Panc1 (cell line): ENCODE measurements at regions not wholly inside any gene's neighbourhood (a gene's known extent, or its start where the extent isn't known, plus 50 kb on each side); places are given as distances from the start of the nearest gene placed in this dataset.

Source experiments
- ATAC-seq: fragments of 200-7000 bp; cut with Tn5 transposase; 2 replicates; pipeline ENCODE4 v1.9.1; 2020; ENCODE audit warnings: mild to moderate bottlenecking, moderate library complexity
- BruUV-seq: library from RNA; stranded (reverse); fragments of 400-500 nt; replicated peaks from 2 replicates; lab custom pipeline; 2021; lab: Mats Ljungman, UMichigan
- CTCF ChIA-PET: fragments of 300-600 bp; sonication (Branson Sonifier 250); formaldehyde crosslinking; loops from one replicate; lab custom pipeline; 2022; ENCODE audit warnings: antibody characterized with exemption; lab: Charles Lee
- POLR2A ChIA-PET: fragments of 300-600 bp; sonication (Branson Sonifier 250); formaldehyde crosslinking; loops from one replicate; lab custom pipeline; 2022; ENCODE audit warnings: antibody characterized with exemption; lab: Charles Lee
- DNase-seq: peaks from one replicate; pipeline ENCODE4 v3.0.0-alpha.2; 2010; ENCODE audit warnings: low read depth, low spot score
- H3K27ac ChIP-seq: 2 replicates; pipeline ENCODE4 v1.5.1; 2011; ENCODE audit warnings: mild to moderate bottlenecking, low read length, inconsistent platforms
- H3K27me3 ChIP-seq: fragments of 200-500 bp; sonication (Bioruptor generic); 2 replicates; pipeline ENCODE4 v1.6.0; 2014; ENCODE audit warnings: low read length, inconsistent platforms; ENCODE audit not compliant: control insufficient read depth, insufficient read depth
- H3K36me3 ChIP-seq: fragments of 200-500 bp; sonication (Bioruptor generic); 2 replicates; pipeline ENCODE4 v1.5.1; 2014; ENCODE audit warnings: inconsistent platforms, mild to moderate bottlenecking, low read length, moderate library complexity; ENCODE audit not compliant: control insufficient read depth, insufficient read depth
- H3K4me1 ChIP-seq: 2 replicates; pipeline ENCODE4 v1.5.1; 2011; ENCODE audit warnings: inconsistent platforms, mild to moderate bottlenecking, low read length, moderate library complexity; ENCODE audit not compliant: control insufficient read depth, insufficient read depth
- H3K4me3 ChIP-seq, 2 experiments: 2 replicates each; pipeline ENCODE4 v1.5.1; 2011 to 2012; ENCODE audit warnings: low read depth in 2 of 2, low read length in 2 of 2, mild to moderate bottlenecking in 2 of 2, inconsistent platforms in 1 of 2, moderate library complexity in 1 of 2
- H3K9me3 ChIP-seq: fragments of 200-500 bp; sonication (Bioruptor generic); 2 replicates; pipeline ENCODE4 v1.5.1; 2014; ENCODE audit warnings: low read depth, mild to moderate bottlenecking, inconsistent platforms, low read length, moderate library complexity; ENCODE audit not compliant: control insufficient read depth, insufficient read depth
- POLR2AphosphoS5 ChIP-seq: IDR thresholded peaks from 2 replicates; pipeline ENCODE4 v1.6.1; 2012; ENCODE audit warnings: mild to moderate bottlenecking, low read depth, low read length, moderate library complexity
- SIN3A ChIP-seq: IDR thresholded peaks from 2 replicates; pipeline ENCODE4 v1.6.1; 2012; ENCODE audit warnings: low read depth, mild to moderate bottlenecking, low read length, moderate library complexity, borderline replicate concordance; ENCODE audit not compliant: insufficient read depth
- TCF7L2 ChIP-seq: IDR thresholded peaks from 2 replicates; pipeline ENCODE4 v1.6.1; 2011; ENCODE audit warnings: mild to moderate bottlenecking, low read depth, low read length, inconsistent platforms
- in situ Hi-C: cut with HindIII; loops from 2 replicates; pipeline ENCODE4 v1.10.0; 2016; ENCODE audit warnings: low sequenced_read_pairs, low pct_unique_long_range_greater_than_20kb
- intact Hi-C: fragments of 100-400 bp; cut with micrococcal nuclease; formaldehyde crosslinking; loops from one replicate; pipeline ENCODE4 v1.10.0; 2022; ENCODE audit not compliant: unreplicated experiment
- TF ChIP-seq, protein P1 (sequence below): fragments of 450-650 bp; IDR thresholded peaks from 2 replicates; pipeline ENCODE4 v1.5.1; 2017; ENCODE audit warnings: mild to moderate bottlenecking
- TF ChIP-seq, protein P2 (sequence below), 2 experiments: IDR thresholded peaks; 2 replicates each; pipeline ENCODE4 v1.6.1; 2011 to 2012; ENCODE audit warnings: low read depth in 2 of 2, control low read depth in 1 of 2, low read length in 1 of 2, mild to moderate bottlenecking in 1 of 2, moderate library complexity in 1 of 2; ENCODE audit not compliant: insufficient read depth in 1 of 2

DNA sequence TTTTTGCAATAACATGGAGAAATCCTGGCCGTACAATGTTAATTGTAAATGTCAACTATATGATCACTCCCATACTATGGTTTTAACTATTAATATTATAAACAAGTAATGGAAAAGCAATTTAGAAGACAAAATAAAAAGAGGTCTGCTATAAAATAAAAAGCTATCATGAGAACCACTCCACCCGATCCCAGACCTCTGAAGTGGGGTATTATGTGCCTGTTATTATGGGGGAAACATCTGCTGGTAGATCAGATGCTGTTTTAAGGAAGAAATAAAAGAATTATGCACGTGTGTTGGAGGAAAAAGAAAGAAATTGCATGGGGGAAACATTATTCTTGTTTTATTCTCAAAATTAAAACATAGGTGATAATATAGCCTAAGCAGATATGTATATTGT, 615.7 kb upstream of the ARID1B start:
- ChIA-PET CTCF (no interaction called here), POLR2A (no interaction called here)
- no peaks in the 10 kb centered on the region for H3K36me3 ChIP-seq
- no peaks in the 10 kb centered on the region for H3K9me3 ChIP-seq
- DNase-seq (no peak), ATAC-seq (no peak)
- no peaks in the 10 kb centered on the region for H3K4me1 ChIP-seq
- H3K27me3 ChIP-seq = no peaks in the 10 kb centered on the region
- BruUV-seq = no TSS peak
- TF ChIP-seq POLR2AphosphoS5 (no peak), TCF7L2 (no peak), SIN3A (no peak)
- TF ChIP-seq, protein P1, sequence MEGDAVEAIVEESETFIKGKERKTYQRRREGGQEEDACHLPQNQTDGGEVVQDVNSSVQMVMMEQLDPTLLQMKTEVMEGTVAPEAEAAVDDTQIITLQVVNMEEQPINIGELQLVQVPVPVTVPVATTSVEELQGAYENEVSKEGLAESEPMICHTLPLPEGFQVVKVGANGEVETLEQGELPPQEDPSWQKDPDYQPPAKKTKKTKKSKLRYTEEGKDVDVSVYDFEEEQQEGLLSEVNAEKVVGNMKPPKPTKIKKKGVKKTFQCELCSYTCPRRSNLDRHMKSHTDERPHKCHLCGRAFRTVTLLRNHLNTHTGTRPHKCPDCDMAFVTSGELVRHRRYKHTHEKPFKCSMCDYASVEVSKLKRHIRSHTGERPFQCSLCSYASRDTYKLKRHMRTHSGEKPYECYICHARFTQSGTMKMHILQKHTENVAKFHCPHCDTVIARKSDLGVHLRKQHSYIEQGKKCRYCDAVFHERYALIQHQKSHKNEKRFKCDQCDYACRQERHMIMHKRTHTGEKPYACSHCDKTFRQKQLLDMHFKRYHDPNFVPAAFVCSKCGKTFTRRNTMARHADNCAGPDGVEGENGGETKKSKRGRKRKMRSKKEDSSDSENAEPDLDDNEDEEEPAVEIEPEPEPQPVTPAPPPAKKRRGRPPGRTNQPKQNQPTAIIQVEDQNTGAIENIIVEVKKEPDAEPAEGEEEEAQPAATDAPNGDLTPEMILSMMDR = no peak
- TF ChIP-seq, protein P2, sequence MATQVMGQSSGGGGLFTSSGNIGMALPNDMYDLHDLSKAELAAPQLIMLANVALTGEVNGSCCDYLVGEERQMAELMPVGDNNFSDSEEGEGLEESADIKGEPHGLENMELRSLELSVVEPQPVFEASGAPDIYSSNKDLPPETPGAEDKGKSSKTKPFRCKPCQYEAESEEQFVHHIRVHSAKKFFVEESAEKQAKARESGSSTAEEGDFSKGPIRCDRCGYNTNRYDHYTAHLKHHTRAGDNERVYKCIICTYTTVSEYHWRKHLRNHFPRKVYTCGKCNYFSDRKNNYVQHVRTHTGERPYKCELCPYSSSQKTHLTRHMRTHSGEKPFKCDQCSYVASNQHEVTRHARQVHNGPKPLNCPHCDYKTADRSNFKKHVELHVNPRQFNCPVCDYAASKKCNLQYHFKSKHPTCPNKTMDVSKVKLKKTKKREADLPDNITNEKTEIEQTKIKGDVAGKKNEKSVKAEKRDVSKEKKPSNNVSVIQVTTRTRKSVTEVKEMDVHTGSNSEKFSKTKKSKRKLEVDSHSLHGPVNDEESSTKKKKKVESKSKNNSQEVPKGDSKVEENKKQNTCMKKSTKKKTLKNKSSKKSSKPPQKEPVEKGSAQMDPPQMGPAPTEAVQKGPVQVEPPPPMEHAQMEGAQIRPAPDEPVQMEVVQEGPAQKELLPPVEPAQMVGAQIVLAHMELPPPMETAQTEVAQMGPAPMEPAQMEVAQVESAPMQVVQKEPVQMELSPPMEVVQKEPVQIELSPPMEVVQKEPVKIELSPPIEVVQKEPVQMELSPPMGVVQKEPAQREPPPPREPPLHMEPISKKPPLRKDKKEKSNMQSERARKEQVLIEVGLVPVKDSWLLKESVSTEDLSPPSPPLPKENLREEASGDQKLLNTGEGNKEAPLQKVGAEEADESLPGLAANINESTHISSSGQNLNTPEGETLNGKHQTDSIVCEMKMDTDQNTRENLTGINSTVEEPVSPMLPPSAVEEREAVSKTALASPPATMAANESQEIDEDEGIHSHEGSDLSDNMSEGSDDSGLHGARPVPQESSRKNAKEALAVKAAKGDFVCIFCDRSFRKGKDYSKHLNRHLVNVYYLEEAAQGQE (IDR thresholded peaks at IDR 0.05; ENCODE audit: insufficient read depth in 1 of 2, low read depth in 2 of 2, low read length in 1 of 2) = no peak
- H3K27ac ChIP-seq = no peak overlapping the region
- intact Hi-C loops = no loop called here
- H3K4me3 ChIP-seq = no peak overlapping the region
- in situ Hi-C loops = no loop called here

DNA sequence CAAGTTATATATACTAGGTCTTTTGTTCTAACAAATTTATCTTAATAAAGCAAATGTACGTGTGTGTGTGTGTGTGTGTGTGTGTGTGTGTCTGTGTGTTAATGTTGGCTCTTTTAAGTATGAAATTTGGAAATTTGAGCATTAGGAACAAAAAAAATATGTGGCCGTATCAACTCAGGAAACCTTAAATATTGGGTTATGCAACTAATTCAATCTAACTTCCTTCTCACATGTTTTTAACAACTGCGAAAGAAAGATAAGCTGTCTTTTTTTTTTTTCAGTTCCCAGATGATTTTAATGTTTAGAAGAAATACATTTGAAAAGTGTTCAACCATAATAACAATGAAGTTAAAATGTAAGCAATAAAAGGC, 616.4 kb upstream of the ARID1B start:
- CTCF ChIA-PET = no interaction called here
- in situ Hi-C loops (no loop called here), intact Hi-C loops (no loop called here)
- BruUV-seq = no TSS peak
- no peaks in the 10 kb centered on the region for H3K9me3 ChIP-seq
- POLR2A ChIA-PET = no interaction called here
- H3K4me1 ChIP-seq = no peaks in the 10 kb centered on the region
- ATAC-seq = no peak
- no peak for DNase-seq
- no peaks in the 10 kb centered on the region for H3K36me3 ChIP-seq
- no peak overlapping the region for H3K27ac ChIP-seq
- no peaks in the 10 kb centered on the region for H3K27me3 ChIP-seq
- H3K4me3 ChIP-seq = no peak overlapping the region
- TF ChIP-seq, protein P2 (IDR thresholded peaks at IDR 0.05; ENCODE audit: insufficient read depth in 1 of 2, low read depth in 2 of 2, low read length in 1 of 2) = no peak
- TF ChIP-seq POLR2AphosphoS5 (no peak), SIN3A (no peak), TCF7L2 (no peak)
- TF ChIP-seq, protein P1 = no peak
